K562 (cell line): ENCODE measurements at regions not wholly inside any gene's neighbourhood (a gene's known extent, or its start where the extent isn't known, plus 50 kb on each side); places are given as distances from the start of the nearest gene placed in this dataset.

ENCODE experiments used
- CEBPB ChIP-seq: fragments of 450-650 bp; IDR thresholded peaks from 2 replicates; pipeline ENCODE4 v1.6.1; 2016; ENCODE audit warnings: missing genetic modification characterization, missing compliant biosample characterization
- HCFC1 ChIP-seq: IDR thresholded peaks from 2 replicates; pipeline ENCODE4 v1.6.1; 2012; ENCODE audit warnings: low read depth, low read length, improper control_type of control experiment
- MYNN ChIP-seq, 2 experiments: sonication (generic); formaldehyde crosslinking in 1 of 2; IDR thresholded peaks; 2 replicates each; pipeline versions ENCODE4 v1.5.0 to v1.6.1; 2016 to 2020; ENCODE audit warnings: antibody characterized with exemption in 1 of 2, missing genetic modification reagents in 1 of 2
- NR1H2 ChIP-seq: sonication (generic); formaldehyde crosslinking; IDR thresholded peaks from 2 replicates; pipeline ENCODE4 v1.4.0; 2020; ENCODE audit warnings: mild to moderate bottlenecking, missing genetic modification reagents
- RAD21 ChIP-seq, 2 experiments: fragments of 250-450 bp in 1 of 2; fragments of 450-650 bp in 1 of 2; sonication (Bioruptor Pico) in 1 of 2; formaldehyde crosslinking in 1 of 2; IDR thresholded peaks in 1 of 2; conservative IDR thresholded peaks in 1 of 2; 2 replicates each; pipeline versions ENCODE4 v1.4.0 to v1.8.0; 2020 to 2022; ENCODE audit warnings: mild to moderate bottlenecking in 2 of 2, moderate library complexity in 1 of 2
- TCF7 ChIP-seq: sonication (generic); IDR thresholded peaks from 2 replicates; pipeline ENCODE4 v1.6.1; 2016; ENCODE audit warnings: antibody characterized with exemption, borderline replicate concordance
- ZNF121 ChIP-seq: sonication (generic); formaldehyde crosslinking; conservative IDR thresholded peaks from 2 replicates; pipeline ENCODE4 v1.8.0; 2022; ENCODE audit warnings: missing genetic modification reagents
- TF ChIP-seq, protein P1 (sequence below), 3 experiments: IDR thresholded peaks in 2 of 3; conservative IDR thresholded peaks in 1 of 3; 2 replicates each; pipeline ENCODE4 v1.5.1; 2011 to 2012; ENCODE audit warnings: low read length in 3 of 3, mild to moderate bottlenecking in 3 of 3, control low read depth in 2 of 3, improper control_type of control experiment in 1 of 3, inconsistent platforms in 1 of 3, low read depth in 1 of 3, mixed read lengths in 1 of 3, moderate library complexity in 1 of 3; ENCODE audit not compliant: insufficient read depth in 2 of 3

DNA sequence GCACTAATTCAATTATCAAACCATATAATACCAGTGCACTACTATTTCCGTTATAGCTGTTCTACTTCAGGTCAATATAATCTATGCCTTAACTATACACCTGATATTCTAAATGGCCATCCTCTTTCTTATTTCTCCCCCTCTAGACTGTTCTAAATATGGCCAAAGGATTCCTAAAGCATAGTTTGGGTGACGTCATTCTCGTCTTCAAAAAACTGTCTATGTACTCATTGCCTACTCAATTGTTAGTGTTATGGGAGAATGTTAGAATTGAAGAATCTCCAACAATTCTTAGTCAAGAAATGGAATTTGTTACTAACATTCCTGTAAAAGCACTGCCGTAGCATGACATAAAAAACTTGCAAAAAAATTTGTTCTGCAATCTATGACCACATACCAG lies 431.1 kb upstream of the ANO3 start:
- TF ChIP-seq TCF7 (no peak), CEBPB (tag) (no peak), MYNN (IDR thresholded peaks at IDR 0.05) (no peak), MYNN (CRISPR knock-in tag; IDR thresholded peaks at IDR 0.05) (no peak), RAD21 (CRISPR knock-in tag; conservative IDR thresholded peaks at IDR 0.05 in 1 of 2, IDR thresholded peaks at IDR 0.05 in 1 of 2) (no peak), ZNF121 (CRISPR knock-in tag) (no peak), HCFC1 (no peak), NR1H2 (CRISPR knock-in tag) (no peak)
- TF ChIP-seq, protein P1, sequence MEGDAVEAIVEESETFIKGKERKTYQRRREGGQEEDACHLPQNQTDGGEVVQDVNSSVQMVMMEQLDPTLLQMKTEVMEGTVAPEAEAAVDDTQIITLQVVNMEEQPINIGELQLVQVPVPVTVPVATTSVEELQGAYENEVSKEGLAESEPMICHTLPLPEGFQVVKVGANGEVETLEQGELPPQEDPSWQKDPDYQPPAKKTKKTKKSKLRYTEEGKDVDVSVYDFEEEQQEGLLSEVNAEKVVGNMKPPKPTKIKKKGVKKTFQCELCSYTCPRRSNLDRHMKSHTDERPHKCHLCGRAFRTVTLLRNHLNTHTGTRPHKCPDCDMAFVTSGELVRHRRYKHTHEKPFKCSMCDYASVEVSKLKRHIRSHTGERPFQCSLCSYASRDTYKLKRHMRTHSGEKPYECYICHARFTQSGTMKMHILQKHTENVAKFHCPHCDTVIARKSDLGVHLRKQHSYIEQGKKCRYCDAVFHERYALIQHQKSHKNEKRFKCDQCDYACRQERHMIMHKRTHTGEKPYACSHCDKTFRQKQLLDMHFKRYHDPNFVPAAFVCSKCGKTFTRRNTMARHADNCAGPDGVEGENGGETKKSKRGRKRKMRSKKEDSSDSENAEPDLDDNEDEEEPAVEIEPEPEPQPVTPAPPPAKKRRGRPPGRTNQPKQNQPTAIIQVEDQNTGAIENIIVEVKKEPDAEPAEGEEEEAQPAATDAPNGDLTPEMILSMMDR (IDR thresholded peaks at IDR 0.05 in 2 of 3, conservative IDR thresholded peaks at IDR 0.05 in 1 of 3; ENCODE audit: insufficient read depth in 2 of 3, low read depth in 1 of 3, low read length in 3 of 3): no peak
